K562 (cell line): ENCODE measurements at regions not wholly inside any gene's neighbourhood (a gene's known extent, or its start where the extent isn't known, plus 50 kb on each side); places are given as distances from the start of the nearest gene placed in this dataset.

Experiments used
- ATAC-seq: fragments of 200-7000 bp; cut with Tn5 transposase; 3 replicates; pipeline ENCODE4 v1.9.1; 2020; ENCODE audit warnings: moderate library complexity
- BruUV-seq: library from RNA; stranded (reverse); fragments of 400-500 nt; replicated peaks from 2 replicates; lab custom pipeline; 2021; lab: Mats Ljungman, UMichigan
- CTCF ChIA-PET: fragments of 300-600 bp; formaldehyde crosslinking; extraction: SDS; loops from one replicate; lab custom pipeline; 2021; ENCODE audit warnings: low intra/inter-chr PET ratio; lab: Yijun Ruan, JAX
- POLR2A ChIA-PET: fragments of 300-600, 350-650 bp; sonication (Branson Sonifier 250); formaldehyde crosslinking; extraction: SDS; loops from one replicate; lab custom pipeline; 2021; ENCODE audit warnings: antibody characterized with exemption, inconsistent platforms; lab: Yijun Ruan, JAX
- DNase-seq, 4 experiments: peaks; one replicate each; pipeline versions ENCODE4 v3.0.0 to v3.0.0-alpha.2; 2011 to 2018; ENCODE audit warnings: low spot score in 3 of 4, mixed read lengths in 3 of 4; ENCODE audit errors: extremely low read depth in 1 of 4
- FAIRE-seq: peaks from 2 replicates; lab custom pipeline; 2011; peaks lifted over from hg19 to GRCh38; lab: Jason Lieb, UNC
- H2AFZ ChIP-seq: 2 replicates; pipeline ENCODE4 v1.6.0; 2011; ENCODE audit warnings: low read depth, low read length, control low read depth, inconsistent platforms
- H3K27ac ChIP-seq: fragments of 200-600 bp; 3 replicates; pipeline ENCODE4 v1.8.0; 2011; ENCODE audit warnings: low read depth, mild to moderate bottlenecking, control low read depth, inconsistent platforms, low read length, moderate library complexity, mixed read lengths; ENCODE audit errors: extremely low read depth
- H3K27me3 ChIP-seq, 2 experiments: fragments of 300-600 bp in 1 of 2; 2 replicates in 1 of 2; 3 replicates in 1 of 2; pipeline versions ENCODE4 v1.6.0 to v1.8.0; 2011; ENCODE audit warnings: inconsistent platforms in 2 of 2, low read length in 2 of 2, mild to moderate bottlenecking in 1 of 2, mixed read lengths in 1 of 2, moderate library complexity in 1 of 2; ENCODE audit not compliant: control insufficient read depth in 2 of 2, insufficient read depth in 2 of 2
- H3K36me3 ChIP-seq: fragments of 300-600 bp; 3 replicates; pipeline ENCODE4 v1.8.0; 2011; ENCODE audit warnings: mild to moderate bottlenecking, low read length, inconsistent platforms; ENCODE audit not compliant: control insufficient read depth, insufficient read depth
- H3K4me1 ChIP-seq, 2 experiments: fragments of 200-600 bp in 1 of 2; replicated peaks in 1 of 2; 2 replicates in 1 of 2; 3 replicates in 1 of 2; pipeline versions ENCODE4 v1.5.1 to v1.8.0; 2011; ENCODE audit warnings: inconsistent platforms in 2 of 2, low read length in 2 of 2, mild to moderate bottlenecking in 1 of 2, mixed read lengths in 1 of 2, moderate library complexity in 1 of 2; ENCODE audit not compliant: control insufficient read depth in 2 of 2, insufficient read depth in 2 of 2
- H3K4me2 ChIP-seq: 2 replicates; pipeline ENCODE4 v1.6.1; 2011; ENCODE audit warnings: low read length, control low read depth, inconsistent platforms, mixed read lengths; ENCODE audit not compliant: insufficient read depth
- H3K4me3 ChIP-seq: fragments of 200-600 bp; sonication (generic), shearing (Covaris generic); 2 replicates; pipeline ENCODE4 v1.5.1; 2016; ENCODE audit warnings: control low read depth, inconsistent platforms
- H3K79me2 ChIP-seq: fragments of 200-600 bp; 3 replicates; pipeline ENCODE4 v1.8.0; 2011; ENCODE audit warnings: low read length, inconsistent platforms; ENCODE audit not compliant: control insufficient read depth, insufficient read depth
- H3K9ac ChIP-seq, 2 experiments: 2 replicates each; pipeline versions ENCODE4 v1.6.0 to v1.6.1; 2011; ENCODE audit warnings: low read depth in 2 of 2, low read length in 2 of 2, control low read depth in 1 of 2, inconsistent platforms in 1 of 2, mild to moderate bottlenecking in 1 of 2, mixed read lengths in 1 of 2; ENCODE audit not compliant: insufficient read depth in 1 of 2
- H3K9me1 ChIP-seq: one replicate; pipeline ENCODE4 v1.6.0; 2011; ENCODE audit warnings: inconsistent platforms, mild to moderate bottlenecking, low read length, moderate library complexity; ENCODE audit not compliant: control insufficient read depth, insufficient read depth
- H3K9me3 ChIP-seq: replicated peaks from 2 replicates; pipeline ENCODE4 v1.5.1; 2011; ENCODE audit warnings: low read depth, low read length, inconsistent platforms; ENCODE audit not compliant: control insufficient read depth, insufficient read depth
- H4K20me1 ChIP-seq: replicated peaks from 2 replicates; pipeline ENCODE4 v1.6.1; 2011; ENCODE audit warnings: low read length, inconsistent platforms, mixed read lengths; ENCODE audit not compliant: control insufficient read depth, insufficient read depth
- BCOR ChIP-seq: fragments of 450-650 bp; IDR thresholded peaks from 2 replicates; pipeline ENCODE4 v1.6.1; 2016
- MEIS2 ChIP-seq: fragments of 450-650 bp; IDR thresholded peaks from 2 replicates; pipeline ENCODE4 v1.6.1; 2014; ENCODE audit warnings: mild to moderate bottlenecking; ENCODE audit not compliant: partially characterized antibody
- WGBS: fragments of 100-300 bp; shearing (Covaris generic); methylation state at CpG from one replicate; pipeline ENCODE4 v1.1.6; 2016; ENCODE audit warnings: low coverage, mixed read lengths; ENCODE audit not compliant: insufficient coverage; ENCODE audit errors: missing lambda C conversion rate; 5-methylcytosine and 5-hydroxymethylcytosine counted together
- in situ Hi-C: fragments of 300-500 bp; cut with MboI; formaldehyde crosslinking; loops from 4 replicates; pipeline ENCODE4 v1.15.0; 2018; ENCODE audit warnings: inconsistent platforms, mixed read lengths
- intact Hi-C: fragments of 100-400 bp; cut with micrococcal nuclease; formaldehyde crosslinking; loops from 2 replicates; pipeline ENCODE4 v1.14.2; 2022
- TF ChIP-seq, protein P1 (sequence below), 2 experiments: IDR thresholded peaks in 1 of 2; conservative IDR thresholded peaks in 1 of 2; 2 replicates each; pipeline ENCODE4 v1.6.1; 2016; ENCODE audit warnings: low read depth in 2 of 2, mild to moderate bottlenecking in 1 of 2, missing compliant biosample characterization in 1 of 2, missing genetic modification characterization in 1 of 2, moderate library complexity in 1 of 2
- TF ChIP-seq, protein P2 (sequence below): fragments of 450-650 bp; IDR thresholded peaks from 2 replicates; pipeline ENCODE4 v1.6.1; 2016

DNA sequence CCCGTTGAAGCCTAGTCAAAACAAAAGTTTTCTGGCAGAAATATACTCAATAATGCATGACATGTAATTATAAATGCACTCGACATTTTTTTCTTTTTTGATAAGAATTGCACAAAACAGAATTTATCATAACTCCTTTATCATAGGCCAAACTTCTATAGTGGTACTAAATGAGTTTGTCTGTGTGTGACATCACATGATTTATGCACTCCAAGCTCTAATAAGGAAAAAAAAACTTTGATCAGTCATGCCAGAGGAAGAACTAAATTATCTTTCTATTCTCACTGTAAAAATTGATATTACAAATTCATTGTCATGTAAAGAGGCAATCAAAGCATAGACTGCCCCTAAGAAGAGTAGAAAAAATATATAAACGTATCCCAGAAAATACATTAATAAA, 112.4 kb upstream of the NOCT start:
- no peak for FAIRE-seq
- in situ Hi-C loops = no loop called here
- H3K36me3 ChIP-seq = no peaks in the 10 kb centered on the region
- no peaks in the 10 kb centered on the region for H3K9me3 ChIP-seq
- H3K9ac ChIP-seq = no peak overlapping the region
- TF ChIP-seq, protein P1, sequence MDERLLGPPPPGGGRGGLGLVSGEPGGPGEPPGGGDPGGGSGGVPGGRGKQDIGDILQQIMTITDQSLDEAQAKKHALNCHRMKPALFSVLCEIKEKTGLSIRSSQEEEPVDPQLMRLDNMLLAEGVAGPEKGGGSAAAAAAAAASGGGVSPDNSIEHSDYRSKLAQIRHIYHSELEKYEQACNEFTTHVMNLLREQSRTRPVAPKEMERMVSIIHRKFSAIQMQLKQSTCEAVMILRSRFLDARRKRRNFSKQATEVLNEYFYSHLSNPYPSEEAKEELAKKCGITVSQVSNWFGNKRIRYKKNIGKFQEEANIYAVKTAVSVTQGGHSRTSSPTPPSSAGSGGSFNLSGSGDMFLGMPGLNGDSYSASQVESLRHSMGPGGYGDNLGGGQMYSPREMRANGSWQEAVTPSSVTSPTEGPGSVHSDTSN (CRISPR knock-in tag; IDR thresholded peaks at IDR 0.05; ENCODE audit: low read depth) = no peak
- TF ChIP-seq, protein P1 (tag; conservative IDR thresholded peaks at IDR 0.05; ENCODE audit: low read depth) = peak; percentile 52; the same call in 1 of the 2 replicates
- TF ChIP-seq BCOR (no peak), MEIS2 (peak; percentile 60)
- TF ChIP-seq, protein P2, sequence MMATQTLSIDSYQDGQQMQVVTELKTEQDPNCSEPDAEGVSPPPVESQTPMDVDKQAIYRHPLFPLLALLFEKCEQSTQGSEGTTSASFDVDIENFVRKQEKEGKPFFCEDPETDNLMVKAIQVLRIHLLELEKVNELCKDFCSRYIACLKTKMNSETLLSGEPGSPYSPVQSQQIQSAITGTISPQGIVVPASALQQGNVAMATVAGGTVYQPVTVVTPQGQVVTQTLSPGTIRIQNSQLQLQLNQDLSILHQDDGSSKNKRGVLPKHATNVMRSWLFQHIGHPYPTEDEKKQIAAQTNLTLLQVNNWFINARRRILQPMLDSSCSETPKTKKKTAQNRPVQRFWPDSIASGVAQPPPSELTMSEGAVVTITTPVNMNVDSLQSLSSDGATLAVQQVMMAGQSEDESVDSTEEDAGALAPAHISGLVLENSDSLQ = peak; percentile 74
- no TSS peak for BruUV-seq
- peaks cover 0 to 6% of the 10 kb centered on the region in 2 experiments; a peak in 2 of 5 replicates for H3K4me1 ChIP-seq
- 23% methylated on average over 3 of the region's 3 CpGs for WGBS
- no peaks in the 10 kb centered on the region for H3K79me2 ChIP-seq
- no peak overlapping the region for H3K4me3 ChIP-seq
- intact Hi-C loops = no loop called here
- H4K20me1 ChIP-seq = no peaks in the 10 kb centered on the region
- H3K27me3 ChIP-seq = no peaks in the 10 kb centered on the region
- POLR2A ChIA-PET = no interaction called here
- no peak for ATAC-seq
- H3K9me1 ChIP-seq = no peaks in the 10 kb centered on the region
- 0 out of 2 replicates have a peak overlapping the region, but pooled peaks have one; percentile 68 for H2AFZ ChIP-seq
- no peak overlapping the region for H3K4me2 ChIP-seq
- H3K27ac ChIP-seq = no peak overlapping the region
- no peak for DNase-seq
- CTCF ChIA-PET = no interaction called here
